Caco-2 (cell line): ENCODE measurements at regions not wholly inside any gene's neighbourhood (a gene's known extent, or its start where the extent isn't known, plus 50 kb on each side); places are given as distances from the start of the nearest gene placed in this dataset.

Source experiments
- BruUV-seq: library from RNA; stranded (reverse); fragments of 400-500 nt; replicated peaks from 2 replicates; lab custom pipeline; 2021; lab: Mats Ljungman, UMichigan
- CTCF ChIA-PET: fragments of 300-600 bp; sonication (Branson Sonifier 250); formaldehyde crosslinking; loops from one replicate; lab custom pipeline; 2022; ENCODE audit warnings: antibody characterized with exemption; lab: Charles Lee
- POLR2A ChIA-PET: fragments of 300-600 bp; sonication (Branson Sonifier 250); formaldehyde crosslinking; loops from one replicate; lab custom pipeline; 2022; ENCODE audit warnings: antibody characterized with exemption; lab: Charles Lee
- DNase-seq, 2 experiments: peaks; one replicate each; pipeline versions ENCODE4 v3.0.0 to v3.0.0-alpha.2; 2020 to 2022
- H3K27me3 ChIP-seq: replicated peaks from 2 replicates; pipeline ENCODE4 v1.6.0; 2011; ENCODE audit warnings: low read length; ENCODE audit not compliant: control insufficient read depth, insufficient read depth
- H3K36me3 ChIP-seq: 2 replicates; pipeline ENCODE4 v1.5.1; 2011; ENCODE audit warnings: low read length; ENCODE audit not compliant: control insufficient read depth, insufficient read depth
- H3K4me1 ChIP-seq: fragments of 250-450 bp; sonication (Bioruptor Pico); 2 replicates; pipeline ENCODE4 v1.5.1; 2020; ENCODE audit warnings: mild to moderate bottlenecking
- H3K4me3 ChIP-seq: 2 replicates; pipeline ENCODE4 v1.5.1; 2011; ENCODE audit warnings: low read depth, mild to moderate bottlenecking, control low read depth, low read length
- H3K9me3 ChIP-seq: fragments of 250-450 bp; sonication (Bioruptor Pico); 2 replicates; pipeline ENCODE4 v1.5.1; 2020; ENCODE audit warnings: mild to moderate bottlenecking, moderate library complexity
- H3K27ac Mint-ChIP-seq: one replicate; pipeline ENCODE4 v1.8.0; 2022; ENCODE audit warnings: mixed read lengths; ENCODE audit not compliant: unreplicated experiment
- H3K27me3 Mint-ChIP-seq: one replicate; pipeline ENCODE4 v1.8.0; 2022; ENCODE audit warnings: mixed read lengths; ENCODE audit not compliant: insufficient read depth, unreplicated experiment
- H3K36me3 Mint-ChIP-seq: one replicate; pipeline ENCODE4 v1.8.0; 2022; ENCODE audit warnings: mild to moderate bottlenecking, mixed read lengths; ENCODE audit not compliant: insufficient read depth, unreplicated experiment
- H3K4me1 Mint-ChIP-seq: one replicate; pipeline ENCODE4 v1.8.0; 2022; ENCODE audit warnings: low read depth, mixed read lengths; ENCODE audit not compliant: unreplicated experiment
- H3K4me3 Mint-ChIP-seq: one replicate; pipeline ENCODE4 v1.8.0; 2022; ENCODE audit warnings: mild to moderate bottlenecking, moderate library complexity, mixed read lengths; ENCODE audit not compliant: unreplicated experiment
- H3K9me3 Mint-ChIP-seq: one replicate; pipeline ENCODE4 v1.8.0; 2022; ENCODE audit warnings: mixed read lengths; ENCODE audit not compliant: unreplicated experiment
- intact Hi-C: fragments of 100-400 bp; cut with micrococcal nuclease; formaldehyde crosslinking; loops from one replicate; pipeline ENCODE4 v1.10.0; 2022; ENCODE audit not compliant: unreplicated experiment
- TF ChIP-seq, protein P1 (sequence below), 2 experiments: fragments of 200-600 bp in 1 of 2; IDR thresholded peaks; 1 replicate in 1 of 2; 2 replicates in 1 of 2; pipeline versions ENCODE4 v1.5.1 to v1.8.0; 2011 to 2022; ENCODE audit warnings: antibody characterized with exemption in 1 of 2, control low read depth in 1 of 2, inconsistent platforms in 1 of 2, low read depth in 1 of 2, low read length in 1 of 2, mild to moderate bottlenecking in 1 of 2, moderate library complexity in 1 of 2; ENCODE audit not compliant: insufficient read depth in 1 of 2, severe bottlenecking in 1 of 2, unreplicated experiment in 1 of 2

DNA sequence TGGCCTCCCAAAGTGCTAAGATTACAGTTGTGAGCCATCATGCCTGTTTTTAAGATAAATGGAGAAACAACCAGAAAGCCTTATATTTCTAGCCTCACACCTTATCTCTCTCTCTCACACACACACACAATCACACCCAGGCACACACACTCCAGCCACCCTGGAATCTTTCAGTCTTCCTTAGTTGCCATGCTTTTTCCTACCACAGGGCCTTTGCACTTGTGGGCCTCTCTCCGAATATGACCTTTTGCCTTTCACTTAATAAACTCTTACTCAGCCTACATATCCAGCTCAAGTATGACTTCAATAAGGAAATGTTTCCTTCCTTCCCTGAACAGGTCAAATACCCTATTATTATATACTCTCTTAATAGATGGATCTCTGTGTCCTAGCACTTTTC, 290.7 kb downstream of the NFIB start:
- H3K9me3 ChIP-seq = no peaks in the 10 kb centered on the region
- BruUV-seq = no TSS peak
- intact Hi-C loops = no loop called here
- no peaks in the 10 kb centered on the region for H3K36me3 ChIP-seq
- no peaks in the 10 kb centered on the region for H3K4me1 Mint-ChIP-seq
- TF ChIP-seq, protein P1, sequence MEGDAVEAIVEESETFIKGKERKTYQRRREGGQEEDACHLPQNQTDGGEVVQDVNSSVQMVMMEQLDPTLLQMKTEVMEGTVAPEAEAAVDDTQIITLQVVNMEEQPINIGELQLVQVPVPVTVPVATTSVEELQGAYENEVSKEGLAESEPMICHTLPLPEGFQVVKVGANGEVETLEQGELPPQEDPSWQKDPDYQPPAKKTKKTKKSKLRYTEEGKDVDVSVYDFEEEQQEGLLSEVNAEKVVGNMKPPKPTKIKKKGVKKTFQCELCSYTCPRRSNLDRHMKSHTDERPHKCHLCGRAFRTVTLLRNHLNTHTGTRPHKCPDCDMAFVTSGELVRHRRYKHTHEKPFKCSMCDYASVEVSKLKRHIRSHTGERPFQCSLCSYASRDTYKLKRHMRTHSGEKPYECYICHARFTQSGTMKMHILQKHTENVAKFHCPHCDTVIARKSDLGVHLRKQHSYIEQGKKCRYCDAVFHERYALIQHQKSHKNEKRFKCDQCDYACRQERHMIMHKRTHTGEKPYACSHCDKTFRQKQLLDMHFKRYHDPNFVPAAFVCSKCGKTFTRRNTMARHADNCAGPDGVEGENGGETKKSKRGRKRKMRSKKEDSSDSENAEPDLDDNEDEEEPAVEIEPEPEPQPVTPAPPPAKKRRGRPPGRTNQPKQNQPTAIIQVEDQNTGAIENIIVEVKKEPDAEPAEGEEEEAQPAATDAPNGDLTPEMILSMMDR (IDR thresholded peaks at IDR 0.05; ENCODE audit: insufficient read depth in 1 of 2, low read depth in 1 of 2, low read length in 1 of 2, severe bottlenecking in 1 of 2, unreplicated experiment in 1 of 2) = no peak
- H3K9me3 Mint-ChIP-seq = no peaks in the 10 kb centered on the region
- H3K27me3 Mint-ChIP-seq = no peaks in the 10 kb centered on the region
- H3K4me3 ChIP-seq = no peak overlapping the region
- ChIA-PET CTCF (no interaction called here), POLR2A (no interaction called here)
- no peaks in the 10 kb centered on the region for H3K36me3 Mint-ChIP-seq
- DNase-seq = no peak
- no peaks in the 10 kb centered on the region for H3K27me3 ChIP-seq
- no peaks in the 10 kb centered on the region for H3K4me1 ChIP-seq
- no peak overlapping the region for H3K4me3 Mint-ChIP-seq
- H3K27ac Mint-ChIP-seq = no peak overlapping the region

DNA sequence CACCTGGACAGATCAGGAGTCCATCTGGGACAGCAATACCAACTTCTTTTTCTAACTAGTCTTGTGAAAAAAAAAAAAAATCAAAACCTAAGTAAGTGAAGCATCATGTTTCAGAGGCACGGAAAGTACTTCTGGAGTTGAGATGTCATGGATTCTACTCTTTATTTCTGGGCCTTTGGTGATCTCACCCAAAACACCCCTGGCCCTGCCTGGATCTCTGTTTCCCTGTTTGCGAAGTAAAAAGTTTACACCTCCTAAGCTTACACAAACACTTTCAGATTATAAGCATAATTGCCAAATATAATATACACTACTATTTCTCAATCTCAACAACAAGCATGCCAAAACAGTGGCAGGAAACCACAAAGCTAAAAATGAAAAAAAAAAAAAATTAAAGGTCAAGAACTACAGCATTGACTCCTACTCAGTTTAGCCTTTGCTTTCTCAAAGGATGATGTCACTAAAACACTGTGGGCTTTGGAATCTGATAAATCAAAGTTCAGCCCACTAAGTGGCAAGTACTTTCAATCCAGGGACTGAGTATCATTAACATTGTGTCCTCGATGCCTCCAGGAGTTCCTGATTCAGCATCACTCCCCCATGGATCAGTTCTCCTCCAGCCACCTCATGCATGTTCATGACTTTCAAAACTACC, 291.9 kb downstream of the NFIB start:
- H3K4me3 Mint-ChIP-seq = no peak overlapping the region
- TF ChIP-seq, protein P1 (IDR thresholded peaks at IDR 0.05; ENCODE audit: insufficient read depth in 1 of 2, low read depth in 1 of 2, low read length in 1 of 2, severe bottlenecking in 1 of 2, unreplicated experiment in 1 of 2) = no peak
- no peaks in the 10 kb centered on the region for H3K9me3 Mint-ChIP-seq
- no peaks in the 10 kb centered on the region for H3K4me1 Mint-ChIP-seq
- Histone ChIP-seq H3K36me3 (no peaks in the 10 kb centered on the region), H3K4me3 (no peak overlapping the region), H3K9me3 (no peaks in the 10 kb centered on the region), H3K27me3 (no peaks in the 10 kb centered on the region), H3K4me1 (no peaks in the 10 kb centered on the region)
- H3K36me3 Mint-ChIP-seq = no peaks in the 10 kb centered on the region
- intact Hi-C loops = no loop called here
- no peaks in the 10 kb centered on the region for H3K27me3 Mint-ChIP-seq
- H3K27ac Mint-ChIP-seq = no peak overlapping the region
- DNase-seq = no peak
- no TSS peak for BruUV-seq
- ChIA-PET CTCF (no interaction called here), POLR2A (no interaction called here)

DNA sequence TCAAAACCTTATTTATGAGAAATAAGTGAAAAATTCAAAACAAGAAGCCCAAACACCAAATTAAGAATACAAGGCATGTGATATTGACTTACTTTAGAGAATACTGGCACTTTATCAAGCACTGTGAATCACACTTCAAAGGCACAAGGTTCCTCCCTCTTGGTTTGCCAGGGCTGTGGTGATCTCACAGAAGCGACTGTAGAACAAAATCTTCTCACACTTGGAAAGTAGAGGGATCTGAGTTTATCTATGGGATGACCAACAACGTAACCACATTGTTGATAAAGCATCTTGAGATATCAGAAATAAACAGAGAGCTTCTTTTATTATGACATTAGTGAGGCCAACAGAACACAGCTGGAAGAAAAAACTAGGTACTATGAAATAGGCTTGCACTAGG, 295.9 kb downstream of the NFIB start:
- Histone ChIP-seq H3K36me3 (no peaks in the 10 kb centered on the region), H3K4me3 (no peak overlapping the region), H3K4me1 (no peaks in the 10 kb centered on the region), H3K9me3 (no peaks in the 10 kb centered on the region), H3K27me3 (no peaks in the 10 kb centered on the region)
- no peaks in the 10 kb centered on the region for H3K27me3 Mint-ChIP-seq
- ChIA-PET CTCF (no interaction called here), POLR2A (no interaction called here)
- H3K4me1 Mint-ChIP-seq = no peaks in the 10 kb centered on the region
- TF ChIP-seq, protein P1 (IDR thresholded peaks at IDR 0.05; ENCODE audit: insufficient read depth in 1 of 2, low read depth in 1 of 2, low read length in 1 of 2, severe bottlenecking in 1 of 2, unreplicated experiment in 1 of 2) = no peak
- no peaks in the 10 kb centered on the region for H3K36me3 Mint-ChIP-seq
- BruUV-seq = no TSS peak
- no peak overlapping the region for H3K4me3 Mint-ChIP-seq
- intact Hi-C loops = no loop called here
- no peaks in the 10 kb centered on the region for H3K9me3 Mint-ChIP-seq
- no peak overlapping the region for H3K27ac Mint-ChIP-seq
- DNase-seq = no peak
